Heart right ventricle (tissue), 16 donors: ENCODE measurements at regions not wholly inside any gene's neighbourhood (a gene's known extent, or its start where the extent isn't known, plus 50 kb on each side); places are given as distances from the start of the nearest gene placed in this dataset.
A peak's percentile ranks its signal among the peaks of the same experiment; 100 is the strongest.
"Not testable (repeated sequence)": the region's sequence is repeated elsewhere in the genome, so short reads cannot be mapped to it uniquely, and the experiment has no call there.

ENCODE experiments used
- ATAC-seq, 8 donors: fragments of 200-7000 bp; cut with Tn5 transposase; one replicate each; pipeline ENCODE4 v1.9.1; 2020; ENCODE audit warnings: mild to moderate bottlenecking in 8 of 8, moderate library complexity in 8 of 8, moderate number of reproducible peaks in 1 of 8
- DNase-seq, 2 donors: peaks; one replicate each; pipeline ENCODE4 v3.0.0-alpha.2; 2020
- H3K27ac ChIP-seq, 10 donors: fragments of 200-600 bp; sonication (generic) in 2 of 10; one replicate each; pipeline versions ENCODE4 v1.5.0 to v1.8.0; 2020 to 2022; ENCODE audit warnings: mild to moderate bottlenecking in 3 of 10
- H3K27me3 ChIP-seq, 7 donors: fragments of 200-600 bp; one replicate each; pipeline ENCODE4 v1.8.0; 2021 to 2022; ENCODE audit warnings: mild to moderate bottlenecking in 2 of 7
- H3K36me3 ChIP-seq, 9 donors: fragments of 200-600 bp; sonication (generic) in 1 of 9; one replicate each; pipeline versions ENCODE4 v1.5.0 to v1.8.0; 2020 to 2022; ENCODE audit warnings: mild to moderate bottlenecking in 2 of 9
- H3K4me1 ChIP-seq, 9 donors: fragments of 200-600 bp; sonication (generic) in 1 of 9; one replicate each; pipeline versions ENCODE4 v1.5.0 to v1.8.0; 2020 to 2022; ENCODE audit warnings: mild to moderate bottlenecking in 4 of 9
- H3K4me3 ChIP-seq, 10 donors: fragments of 200-600 bp; sonication (generic) in 2 of 10; one replicate each; pipeline versions ENCODE4 v1.5.0 to v1.8.0; 2020 to 2022; ENCODE audit warnings: mild to moderate bottlenecking in 7 of 10, moderate library complexity in 2 of 10
- H3K9me3 ChIP-seq, 11 donors: fragments of 200-600 bp in 10 of 11; sonication (generic) in 2 of 11; one replicate each; pipeline versions ENCODE4 v1.5.0 to v1.8.0; 2013 to 2022; ENCODE audit warnings: mild to moderate bottlenecking in 2 of 11, control low read depth in 1 of 11, moderate library complexity in 1 of 11
- CTCF ChIP-seq, 9 donors: fragments of 200-600 bp; sonication (generic) in 2 of 9; IDR thresholded peaks; one replicate each; pipeline versions ENCODE4 v1.5.0 to v1.8.0; 2021 to 2022; ENCODE audit warnings: antibody characterized with exemption in 9 of 9, mild to moderate bottlenecking in 5 of 9, moderate library complexity in 1 of 9
- WGBS, 2 donors: extraction: QIAGEN DNeasy Blood & Tissue Kit; methylation state at CpG; one replicate each; pipeline ENCODE4 v1.1.7; 2013; ENCODE audit warnings: inconsistent platforms in 1 of 2; 5-methylcytosine and 5-hydroxymethylcytosine counted together
- intact Hi-C, 10 donors: fragments of 100-400 bp; cut with DNase I; formaldehyde crosslinking; loops; one replicate each; pipeline versions ENCODE4 v1.11.1 to v1.14.2; 2022
- donor health status: Arrhythmogenic right ventricular cardiomyopathy.
- donor health status: ischemic (EF 13 %, LVEDD 7.1; RV severe dilation, severe dysfunction).
- donor health status: healthy with polysubstance abuse.
- donor health status: DM: no; HTN: yes; CAD: no.
- donor health status: DM: no; HTN: no; CAD: no.
- donor health status: ischemic (EF 25% LVEDD 6.9; RV normal size, moderate dysfunction).
- donor health status: ischemic (EF 25% LVEDD 5.7; RV mildly dilated, moderate dysfunction).
- donor health status: healthy.
- donor health status: DM: yes; HTN: yes; CAD: no.
- donor health status: Ischemic cardiomyopathy.
- donor health status: ischemic (EF 35%, LVEDD 5.7; RV mildly dilated, moderate dysfunction).
- donor health status: nonischemic (EF 11% LVEDD 7.7; RV severe dilation, severe dysfunction).
- donor health status: DM: yes; HTN: yes; CAD: no.
- donor health status: PGD.
- donor health status: ischemic (EF 29% LVEDD 5.4; RV normal size, mild dysfunction).
- donor health status: nonischemic (EF 23%, LVEDD 6.1; RV moderate dilation, normal function).

- H3K27me3 ChIP-seq, ATAC-seq, H3K4me3 ChIP-seq, DNase-seq, H3K36me3 ChIP-seq, H3K9me3 ChIP-seq: not testable (repeated sequence)
- Histone ChIP-seq H3K27ac (peak overlapping the region in 1 of 10 donors; percentile 21), H3K4me1 (peaks cover 0 to 24% (median 7%) of the 10 kb centered on the region in 9 donors)
- WGBS, 2 donors, result 49% methylated on average over 5 of the region's 5 CpGs
- intact Hi-C loops, result loop anchor here in 1 of 10 donors (10.0 kb wide), 1 partner anchor 117 kb away; no protein-coding TSS in a partner anchor
These were observed 58.6 kb upstream of the TARP start for GRCh38 chr7:38331853-38332595.

- WGBS, 2 donors, result 74% methylated on average over 7 of the region's 7 CpGs
- intact Hi-C loops, result loop anchor here in 1 of 10 donors (10.0 kb wide), 1 partner anchor 116 kb away; no protein-coding TSS in a partner anchor
- no peak for DNase-seq
- Histone ChIP-seq H3K4me3 (peak overlapping the region in 1 of 10 donors; percentile 20), H3K27ac (peak overlapping the region in 1 of 10 donors; percentile 21), H3K9me3 (no peaks in the 10 kb centered on the region), H3K27me3 (peaks cover 0 to 5% (median 0%) of the 10 kb centered on the region in 7 donors), H3K4me1 (peaks cover 0 to 17% (median 5%) of the 10 kb centered on the region in 9 donors), H3K36me3 (no peaks in the 10 kb centered on the region)
- peak in 1 of 9 donors; percentile 18 for TF ChIP-seq CTCF (IDR thresholded peaks at IDR 0.05)
- ATAC-seq, result no peak
These were observed 57.6 kb upstream of the TARP start for GRCh38 chr7:38330861-38331621.

- Histone ChIP-seq H3K36me3 (no peaks in the 10 kb centered on the region), H3K27ac (no peak overlapping the region), H3K4me1 (peaks cover 0 to 7% (median 0%) of the 10 kb centered on the region in 9 donors), H3K9me3 (no peaks in the 10 kb centered on the region), H3K27me3 (peaks cover 0 to 6% (median 0%) of the 10 kb centered on the region in 7 donors), H3K4me3 (no peak overlapping the region)
- no peak for ATAC-seq
- WGBS, 2 donors, result 93 to 94% methylated on average over 2 of the region's 2 CpGs
- no peak for TF ChIP-seq CTCF (IDR thresholded peaks at IDR 0.05)
- intact Hi-C loops, result loop anchor here in 1 of 10 donors (10.0 kb wide), 1 partner anchor 115 kb away; no protein-coding TSS in a partner anchor
- no peak for DNase-seq
These were observed 56.6 kb upstream of the TARP start for GRCh38 chr7:38330039-38330438.

- 74 to 78% methylated on average over 5 of the region's 5 CpGs for WGBS, 2 donors
- ATAC-seq, result no peak
- H3K27ac ChIP-seq, result no peak overlapping the region
- DNase-seq, result no peak
- intact Hi-C loops, result loop anchor here in 3 of 10 donors (10.0 kb wide), 1 partner anchor 225 kb away; no protein-coding TSS in a partner anchor
- peaks cover 0 to under 1% (median 0%) of the 10 kb centered on the region in 9 donors for H3K4me1 ChIP-seq
- no peak for TF ChIP-seq CTCF (IDR thresholded peaks at IDR 0.05)
- H3K27me3 ChIP-seq, result peaks cover 0 to 6% (median 0%) of the 10 kb centered on the region in 7 donors
- no peaks in the 10 kb centered on the region for H3K36me3 ChIP-seq
- H3K9me3 ChIP-seq, result no peaks in the 10 kb centered on the region
- no peak overlapping the region for H3K4me3 ChIP-seq
These were observed 55.9 kb upstream of the TARP start for GRCh38 chr7:38329340-38329739.
